HG03354 (cell line): ENCODE measurements at regions not wholly inside any gene's neighbourhood (a gene's known extent, or its start where the extent isn't known, plus 50 kb on each side); places are given as distances from the start of the nearest gene placed in this dataset.
"Not testable (repeated sequence)": the region's sequence is repeated elsewhere in the genome, so short reads cannot be mapped to it uniquely, and the experiment has no call there.

Source experiments
- ATAC-seq: cut with Tn5 transposase; IDR thresholded peaks from one replicate; pipeline ENCODE4 v1.9.1; 2021; ENCODE audit warnings: mild to moderate bottlenecking; ENCODE audit not compliant: unreplicated experiment, poor library complexity, severe bottlenecking

DNA sequence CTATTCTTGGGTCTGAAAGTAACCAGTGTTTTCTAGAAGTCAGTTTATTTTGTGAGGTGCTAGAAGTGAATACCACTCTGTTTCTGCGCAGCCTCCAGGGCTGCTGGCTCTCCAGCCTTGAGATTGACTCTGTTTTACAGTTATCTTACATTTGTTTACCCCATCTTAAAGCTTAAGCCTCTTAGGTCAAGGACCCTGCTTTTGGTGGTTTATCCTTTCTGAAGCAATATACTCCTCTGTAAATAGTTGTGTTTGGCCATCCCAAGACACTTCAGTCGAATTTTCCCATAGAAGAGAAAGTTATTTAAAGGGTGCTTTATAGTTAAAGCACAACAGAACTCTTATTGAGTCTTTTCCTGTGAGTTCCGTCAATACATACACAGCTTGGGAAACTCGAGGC lies 190.6 kb upstream of the RSPO3 start:
- ATAC-seq = no peak

DNA sequence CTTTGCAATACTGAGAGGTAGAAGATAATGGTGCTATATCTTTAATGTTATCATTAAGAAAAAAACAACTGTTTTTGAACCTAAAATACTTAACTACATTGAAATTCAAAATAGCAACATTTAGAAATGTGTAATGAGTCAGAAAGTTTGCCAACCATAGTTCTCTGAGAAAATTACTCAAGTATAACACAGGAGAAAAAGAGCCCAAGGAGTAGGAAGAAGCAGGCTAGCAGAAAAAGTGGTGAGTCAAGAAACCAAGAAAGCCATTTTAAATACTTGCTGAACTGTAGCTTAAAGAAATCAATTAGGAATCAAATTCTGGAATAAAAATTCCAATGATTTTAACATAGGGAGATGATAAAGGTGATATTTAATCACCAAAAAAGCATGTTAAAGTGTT lies 181.0 kb upstream of the RSPO3 start:
- ATAC-seq = no peak

DNA sequence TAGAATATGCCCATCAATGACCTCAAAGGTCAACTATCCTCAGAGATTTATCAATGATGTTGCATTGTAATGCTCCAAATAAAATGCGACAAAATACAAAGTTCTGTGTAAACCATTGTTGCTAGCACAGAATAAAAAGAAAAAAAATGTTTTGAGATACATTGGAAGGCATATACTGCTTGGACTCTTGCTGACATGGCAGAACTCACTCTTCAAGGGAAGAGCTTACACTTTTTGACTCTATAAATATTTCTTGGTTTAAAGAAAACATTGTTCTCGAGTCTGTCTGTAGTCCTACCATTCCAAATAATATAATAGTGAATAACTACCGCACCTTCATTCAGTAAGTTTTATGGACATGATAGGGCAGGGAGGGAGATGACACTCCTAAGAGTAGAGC lies 178.7 kb upstream of the RSPO3 start:
- no peak for ATAC-seq

DNA sequence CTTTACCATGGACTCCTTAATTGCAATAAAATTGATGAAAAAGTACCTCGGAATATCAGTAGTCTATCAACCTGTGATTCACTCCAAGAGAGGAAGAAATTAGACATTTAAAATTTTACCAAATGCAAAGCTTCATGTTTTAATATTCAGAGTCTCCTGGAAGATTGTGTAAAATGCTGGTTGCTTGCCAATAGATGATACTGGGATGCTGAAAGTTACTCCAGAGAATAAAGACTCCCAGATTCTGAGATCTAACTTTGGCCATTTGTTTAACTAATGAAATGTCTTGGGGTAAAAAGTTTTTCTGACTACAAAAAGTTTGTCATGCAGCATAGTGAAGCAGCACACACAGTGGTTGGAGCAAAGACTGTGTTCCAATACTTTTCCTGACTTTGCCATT lies 176.7 kb upstream of the RSPO3 start:
- ATAC-seq = no peak

DNA sequence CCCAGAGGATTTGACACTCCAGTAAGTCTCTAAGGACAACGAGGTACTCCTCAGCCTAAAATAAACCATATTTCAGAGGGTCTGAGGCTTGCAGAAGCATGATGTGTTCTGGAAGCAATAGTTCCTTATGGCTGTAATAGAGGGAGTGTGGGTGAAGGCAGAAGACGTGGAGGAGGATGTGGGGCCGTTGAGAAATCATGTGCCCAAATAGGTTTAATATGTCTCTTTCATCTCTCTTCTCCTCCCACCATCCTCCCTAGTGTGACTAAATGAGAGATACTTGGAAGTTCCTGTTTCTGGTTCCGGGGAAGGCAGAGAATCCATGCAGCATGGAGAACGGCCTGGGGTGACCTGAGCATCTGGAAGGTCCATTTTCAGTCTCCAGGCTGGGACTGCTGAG lies 174.0 kb upstream of the RSPO3 start:
- no peak for ATAC-seq

DNA sequence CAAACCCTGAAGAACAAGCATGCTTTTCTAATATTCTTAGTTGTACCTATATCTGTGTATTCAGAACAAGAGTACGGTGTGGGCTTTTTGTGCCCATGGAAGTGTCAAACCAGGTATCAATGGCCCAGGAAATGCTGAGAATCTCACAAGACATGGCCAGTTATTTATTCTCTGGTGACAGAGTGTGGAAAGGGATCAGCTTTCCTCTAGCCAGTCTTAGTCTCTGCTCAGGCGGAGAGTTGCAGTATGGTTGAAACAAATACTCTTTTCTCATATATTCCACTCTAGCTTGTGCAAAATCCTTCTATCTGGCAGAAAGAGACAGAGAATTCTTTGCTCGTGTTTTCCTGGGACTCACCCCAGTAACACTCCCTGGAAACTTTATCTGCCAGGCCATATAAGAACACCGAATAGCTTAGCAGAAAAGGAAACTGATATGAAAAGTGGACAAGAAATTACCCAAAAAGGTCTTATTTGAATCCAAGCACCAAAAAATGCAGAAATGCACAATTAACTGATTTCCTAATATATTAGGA lies 173.3 kb upstream of the RSPO3 start:
- no peak for ATAC-seq

DNA sequence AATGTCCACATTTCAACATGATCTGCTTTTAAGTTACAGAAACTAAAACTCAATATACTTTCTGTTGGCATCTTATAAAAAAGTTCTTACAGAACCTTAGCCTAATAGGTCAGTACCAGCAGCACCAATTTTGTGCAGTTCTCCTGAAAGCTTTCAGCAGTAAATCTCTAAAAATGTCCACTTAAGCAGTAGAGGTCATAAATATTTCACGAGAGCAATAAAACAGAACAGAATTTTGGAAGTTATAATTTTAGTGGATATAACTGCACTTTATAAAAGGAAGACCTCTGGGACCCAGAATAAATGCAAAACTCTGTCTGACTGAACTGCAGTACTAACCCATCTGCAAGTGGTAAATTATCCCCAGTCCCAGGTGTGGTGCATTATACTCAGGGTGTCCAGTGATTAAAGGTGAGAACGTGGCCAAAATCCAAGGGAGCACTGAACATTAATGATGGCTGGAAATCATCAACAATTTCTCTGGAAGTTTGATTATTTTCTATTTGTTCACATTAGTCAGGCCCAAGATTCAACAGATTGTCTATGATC lies 172.6 kb upstream of the RSPO3 start:
- no peak for ATAC-seq

DNA sequence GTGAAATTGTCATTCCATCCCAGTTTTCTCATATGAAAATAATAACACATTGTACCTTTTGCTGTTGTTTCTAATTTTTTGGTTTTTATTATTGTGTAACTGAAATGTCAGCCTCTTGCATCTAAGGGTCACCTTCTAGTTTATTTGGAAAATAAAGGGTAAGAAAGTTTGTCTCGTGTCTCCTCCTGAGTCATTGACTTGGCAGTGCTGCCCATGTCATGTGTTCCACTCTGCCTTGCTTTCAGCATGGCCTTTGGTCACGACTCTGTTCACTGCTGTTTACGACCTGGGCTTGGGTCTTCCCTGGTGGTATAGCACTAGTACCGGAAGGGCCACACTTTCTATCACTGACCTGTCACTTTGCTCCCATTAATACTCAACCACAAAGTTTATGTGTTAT lies 171.4 kb upstream of the RSPO3 start:
- no peak for ATAC-seq

DNA sequence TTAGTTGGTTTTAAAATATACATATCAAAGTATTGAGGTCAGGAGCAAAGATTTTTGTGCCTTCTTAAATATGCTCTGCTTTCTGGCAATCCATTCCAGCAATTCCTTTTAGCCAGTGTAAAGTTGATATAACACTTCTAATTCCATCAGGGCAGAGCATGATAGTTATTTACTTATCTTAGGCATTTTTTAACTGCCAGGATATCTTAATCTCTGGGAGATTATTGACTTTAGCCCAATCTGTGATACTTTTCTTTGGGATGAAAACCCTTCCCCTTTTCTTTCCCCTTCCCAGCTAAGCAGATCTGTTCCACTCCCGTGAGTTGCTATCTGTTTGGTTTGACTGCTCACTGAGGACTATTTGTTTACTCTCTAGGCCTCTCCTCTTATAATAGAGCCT lies 168.7 kb upstream of the RSPO3 start:
- no peak for ATAC-seq

DNA sequence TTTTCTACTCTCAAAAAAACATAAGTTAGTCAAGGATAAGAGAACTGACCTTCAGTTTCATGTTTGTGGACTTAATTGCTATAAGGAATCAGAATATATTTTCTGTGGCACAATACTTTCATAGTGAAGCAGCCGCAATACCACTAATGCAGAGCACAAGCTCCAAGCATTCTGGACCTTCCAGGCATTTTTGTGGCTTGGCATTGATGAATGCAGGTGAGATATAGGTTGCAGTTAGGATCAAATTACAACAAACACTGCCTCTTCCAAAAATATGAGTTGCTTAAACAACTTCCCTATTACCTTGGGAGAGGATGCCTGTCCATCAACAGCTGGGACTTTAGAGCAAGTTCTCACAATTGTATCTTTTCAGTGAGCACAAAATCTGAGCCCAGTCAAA lies 162.8 kb upstream of the RSPO3 start:
- no peak for ATAC-seq

DNA sequence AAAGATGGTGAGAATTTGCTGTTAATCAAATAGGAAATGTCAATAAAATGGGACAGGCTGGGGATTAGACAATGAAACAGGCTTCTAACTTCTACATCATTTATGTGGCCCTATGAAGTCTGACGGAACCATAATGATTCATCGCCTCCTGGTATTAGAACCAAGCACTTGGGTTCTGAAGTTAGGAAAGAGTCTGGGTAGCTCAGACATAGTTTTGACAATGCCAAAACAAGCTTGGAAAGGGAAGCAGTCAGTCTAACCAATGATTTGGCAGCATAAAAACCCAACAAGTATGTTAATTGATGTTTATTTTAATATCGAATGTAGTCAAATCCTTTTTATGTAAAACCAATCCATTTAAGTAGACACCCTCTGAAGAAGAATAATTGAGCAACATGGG lies 160.8 kb upstream of the RSPO3 start:
- no peak for ATAC-seq

DNA sequence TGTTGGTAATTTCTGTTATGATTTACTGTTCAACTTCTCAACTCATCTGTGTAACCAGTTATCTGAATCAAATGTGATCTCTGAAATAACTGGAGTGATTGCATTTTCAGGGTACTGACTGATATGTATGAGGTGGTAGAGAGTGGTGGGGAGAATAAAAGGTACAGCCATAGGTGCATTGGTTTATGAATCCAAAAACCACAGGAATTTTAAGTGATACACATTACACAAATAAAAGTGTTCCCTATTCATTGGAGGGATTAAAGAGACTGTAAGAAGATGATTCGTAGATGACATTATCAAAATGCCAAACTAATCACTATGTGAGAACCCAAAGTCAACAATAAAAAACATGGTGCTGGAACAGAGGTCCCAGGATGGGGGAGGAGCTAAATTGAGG lies 158.7 kb upstream of the RSPO3 start:
- no peak for ATAC-seq

DNA sequence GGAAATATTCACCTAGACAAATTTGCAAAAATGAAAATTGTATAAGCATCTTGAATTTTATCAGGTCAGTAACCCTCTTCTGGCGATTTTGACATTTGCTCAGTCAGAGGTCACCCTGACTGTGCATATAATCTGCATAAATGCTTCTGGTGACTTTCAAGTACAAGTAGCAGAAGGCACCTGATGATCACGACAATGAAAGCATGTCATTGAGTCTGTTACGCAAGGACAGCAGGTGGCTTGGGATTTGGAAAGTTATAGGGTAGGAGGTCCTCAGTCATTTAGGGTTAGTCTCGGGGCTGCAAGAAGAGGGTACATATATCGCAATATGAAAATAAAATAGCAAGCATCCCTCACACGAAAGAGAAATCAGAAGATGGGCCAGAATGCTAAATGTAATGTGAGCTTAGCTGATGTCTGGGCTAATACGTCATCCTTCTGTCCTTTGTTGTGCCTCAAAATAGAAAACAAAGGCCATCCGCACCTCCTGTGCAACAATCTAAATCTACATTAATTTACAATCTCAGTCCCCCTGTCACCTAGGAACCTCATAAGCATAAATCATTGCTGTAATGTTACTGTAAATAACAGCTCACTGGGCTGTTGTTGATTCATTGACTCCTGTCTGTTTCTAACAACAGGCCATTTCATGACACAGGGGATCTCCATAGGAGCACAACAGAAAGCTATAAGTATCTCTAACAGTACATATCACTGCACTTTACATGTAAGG lies 155.2 kb upstream of the RSPO3 start:
- no peak for ATAC-seq

DNA sequence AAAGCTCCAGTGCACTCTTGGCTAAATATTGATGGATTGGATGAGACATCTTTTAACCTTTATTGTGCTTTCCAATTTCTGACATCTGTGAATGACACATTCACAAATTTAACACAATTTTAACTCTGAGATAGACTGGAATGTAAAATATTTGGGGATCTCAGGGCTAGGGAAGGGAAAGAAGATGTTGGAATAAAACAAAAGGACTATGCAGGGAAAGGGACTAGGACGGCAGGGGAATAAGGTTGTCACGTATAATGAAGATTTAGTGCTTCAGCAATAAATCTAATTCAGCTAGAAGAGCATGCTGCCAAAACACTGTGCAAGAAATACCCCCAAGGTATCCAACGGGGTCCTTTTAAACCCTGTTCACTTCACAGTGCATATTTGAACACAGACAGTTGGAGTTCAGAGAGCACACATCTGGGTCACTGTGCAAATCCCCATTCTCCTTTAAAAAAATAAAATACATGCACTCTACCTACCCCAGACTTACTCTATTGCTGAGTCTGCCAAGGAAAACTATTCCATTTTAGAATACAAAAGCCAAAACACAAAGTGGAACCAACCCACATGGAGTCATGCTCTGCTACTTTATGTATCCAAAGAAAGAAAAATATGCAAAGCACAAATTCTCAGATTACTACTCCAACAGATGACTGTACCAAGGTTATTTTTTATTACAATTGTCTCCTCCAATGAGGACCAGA lies 151.0 kb upstream of the RSPO3 start:
- no peak for ATAC-seq

DNA sequence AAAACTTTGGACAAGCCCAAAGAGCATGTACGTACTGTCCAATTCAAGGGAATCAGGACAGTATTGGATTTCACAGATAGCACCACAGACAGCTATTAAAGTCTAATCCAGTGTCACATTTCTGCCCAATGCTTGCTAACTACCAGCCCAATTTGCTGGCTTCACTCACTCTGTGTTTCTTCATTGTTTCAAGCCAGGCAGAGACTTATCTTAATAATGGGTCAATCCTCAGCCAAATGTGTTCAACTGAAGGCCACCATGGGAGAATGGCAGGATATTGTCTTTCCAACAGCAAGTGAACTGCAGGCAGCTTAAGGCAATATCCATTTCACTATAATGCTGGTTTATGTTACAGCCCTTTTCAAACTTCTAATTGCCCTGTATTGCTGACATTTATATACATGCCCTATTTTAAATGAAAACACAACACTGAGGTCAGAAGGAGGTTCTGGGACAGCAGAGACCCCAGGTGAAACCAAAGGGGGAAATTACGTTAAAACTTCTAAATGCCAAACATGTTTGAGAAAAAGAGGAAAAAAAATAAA lies 142.1 kb upstream of the RSPO3 start:
- ATAC-seq = no peak

DNA sequence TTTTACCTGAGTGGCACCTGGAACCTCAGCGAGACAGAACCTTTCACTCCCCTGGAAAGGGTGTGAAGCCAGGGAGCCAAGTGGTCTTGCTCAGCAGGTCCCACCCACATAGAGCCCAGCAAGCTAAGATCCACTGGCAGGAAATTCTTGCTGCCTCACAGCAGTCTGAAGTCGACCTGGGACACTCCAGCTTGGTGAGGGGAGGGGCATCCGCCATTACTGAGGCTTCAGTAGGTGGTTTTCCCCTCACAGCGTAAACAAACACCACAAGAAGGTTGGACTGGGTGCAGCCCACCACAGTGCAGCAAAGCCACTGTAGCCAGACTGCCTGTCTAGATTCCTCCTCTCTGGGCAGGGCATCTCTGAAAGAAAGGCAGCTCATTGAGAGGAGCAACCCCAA lies 134.7 kb upstream of the RSPO3 start:
- ATAC-seq = no peak

DNA sequence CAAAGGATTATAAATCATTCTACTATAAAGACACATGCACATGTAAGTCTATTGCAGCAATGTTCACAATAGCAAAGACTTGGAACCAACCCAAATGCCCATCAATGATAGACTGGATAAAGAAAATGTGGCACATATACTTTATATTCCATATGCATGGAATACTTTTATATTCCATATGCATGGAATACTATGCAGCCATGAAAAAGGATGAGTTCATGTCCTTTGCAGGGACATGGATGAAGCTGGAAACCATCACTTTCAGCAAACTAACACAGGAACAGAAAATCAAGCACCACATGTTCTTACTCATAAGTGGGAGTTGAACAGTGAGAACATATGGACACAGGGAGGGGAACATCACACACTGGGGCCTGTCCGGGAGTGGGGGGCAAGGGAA lies 130.3 kb upstream of the RSPO3 start:
- ATAC-seq = not testable (repeated sequence)

DNA sequence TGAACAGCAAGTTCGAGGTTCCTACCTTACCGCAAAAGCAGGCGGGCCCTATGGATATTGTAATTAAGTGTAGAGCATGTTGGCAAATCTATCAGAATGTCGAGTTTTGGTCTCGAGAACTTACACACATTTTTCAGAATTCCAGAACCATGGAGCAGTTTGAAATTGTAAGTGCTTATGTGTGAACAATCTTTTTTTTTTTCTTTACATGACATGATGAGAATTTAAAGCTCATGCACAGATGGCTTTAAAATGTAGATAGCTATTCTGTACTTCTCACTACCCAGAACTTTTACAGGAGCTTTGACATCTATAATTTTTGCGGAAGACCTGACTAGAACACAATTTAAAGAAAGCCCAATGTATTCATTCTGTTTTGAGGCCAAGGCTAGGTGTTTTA lies 117.8 kb upstream of the RSPO3 start:
- ATAC-seq = no peak

DNA sequence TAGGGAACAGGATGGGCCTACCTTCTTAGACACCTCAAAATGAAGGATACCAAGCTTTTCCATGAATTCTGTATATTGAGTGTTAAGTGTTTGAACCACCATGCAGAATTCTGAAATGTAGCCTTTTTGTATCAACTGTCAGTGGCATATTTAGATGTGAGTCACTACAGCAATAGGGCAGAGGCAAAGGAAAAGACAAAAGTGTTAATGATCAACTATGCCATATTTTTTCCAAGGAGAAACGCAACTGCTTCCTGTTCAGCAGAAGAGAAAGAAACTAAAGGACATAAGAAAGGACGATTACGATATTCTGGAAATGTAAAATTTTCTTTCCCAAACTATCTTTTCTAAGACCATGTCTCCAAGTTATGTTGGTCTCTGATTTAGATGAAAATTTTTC lies 104.6 kb upstream of the RSPO3 start:
- no peak for ATAC-seq

DNA sequence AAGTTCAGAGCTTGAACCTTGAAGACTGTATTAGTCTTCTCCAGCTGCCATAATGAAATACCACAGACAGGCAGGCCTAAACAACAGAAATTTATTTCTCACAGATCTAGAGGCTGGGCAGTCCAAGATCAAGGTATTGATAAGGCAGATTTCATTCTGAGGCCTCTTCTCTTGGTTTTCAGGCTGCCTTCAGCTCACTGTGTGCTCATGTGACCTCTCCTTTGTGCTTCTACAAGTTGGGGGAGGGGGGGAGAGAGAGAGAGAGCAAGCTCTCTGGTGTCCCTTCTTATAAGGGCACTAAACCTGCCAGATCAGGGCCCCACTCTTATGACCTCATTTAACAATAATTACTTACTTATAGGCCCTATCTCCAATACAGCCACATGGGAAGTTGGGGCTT lies 102.6 kb upstream of the RSPO3 start:
- ATAC-seq = no peak

DNA sequence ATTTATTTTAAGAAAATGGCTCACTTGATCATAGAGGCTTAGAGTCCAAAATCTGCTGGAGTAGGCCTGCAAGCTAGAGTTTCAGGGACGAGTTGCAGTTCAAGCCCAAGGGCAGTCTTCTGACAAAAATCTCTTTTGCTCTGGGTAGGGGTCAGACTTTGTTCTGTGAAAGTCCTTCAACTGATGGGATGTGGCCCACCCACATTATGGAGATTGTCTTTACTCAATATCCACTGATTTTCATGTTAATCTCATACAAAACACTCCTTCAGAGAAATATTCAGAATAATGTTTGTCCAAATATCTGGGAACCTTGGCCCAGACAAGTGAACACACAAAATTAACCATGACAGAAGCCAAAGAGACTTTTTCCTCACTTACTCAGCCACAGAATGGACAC lies 98.6 kb upstream of the RSPO3 start:
- ATAC-seq = no peak
